ENCODE measurements at regions not wholly inside any gene's neighbourhood (a gene's known extent, or its start where the extent isn't known, plus 50 kb on each side); places are given as distances from the start of the nearest gene placed in this dataset.

DNA sequence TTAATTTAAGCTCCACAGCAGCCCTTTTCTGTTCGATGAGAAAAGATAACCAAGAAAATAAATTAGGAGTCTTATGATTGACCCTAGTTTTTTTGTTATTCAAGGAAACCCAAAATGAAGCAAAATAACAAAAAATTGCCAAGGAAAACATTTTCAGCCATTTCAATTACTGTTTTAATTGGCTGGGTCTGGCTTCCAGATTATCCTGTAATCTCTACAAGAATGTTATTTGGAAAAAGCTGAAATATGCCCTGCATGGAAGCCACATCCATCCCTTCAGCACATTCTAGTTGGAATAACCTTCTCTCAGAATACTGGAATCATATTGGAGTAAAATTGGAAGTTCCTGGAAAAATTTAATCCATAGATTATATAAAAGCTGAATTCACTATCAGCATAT is 191.1 kb upstream of the CCN2 start (continued):
- TF ChIP-seq RFX5 (IDR thresholded peaks at IDR 0.05; ENCODE audit: borderline replicate concordance, low read depth, low read length) (no peak), ASH2L (IDR thresholded peaks at IDR 0.05; ENCODE audit: low read length) (no peak), CTBP2 (IDR thresholded peaks at IDR 0.05; ENCODE audit: borderline replicate concordance, insufficient read depth, insufficient read length, low read length) (no peak), YY1 (IDR thresholded peaks at IDR 0.05; ENCODE audit: low read depth, low read length) (no peak), HDAC2 (IDR thresholded peaks at IDR 0.05; ENCODE audit: borderline replicate concordance in 1 of 2, low read depth in 2 of 2, low read length in 2 of 2) (no peak), SRF (IDR thresholded peaks at IDR 0.05; ENCODE audit: low read depth, low read length) (no peak), EZH2 (IDR thresholded peaks at IDR 0.05; ENCODE audit: low read depth, low read length, severe bottlenecking) (no peak), SIX5 (IDR thresholded peaks at IDR 0.05; ENCODE audit: low read depth, low read length) (no peak)
- TF ChIP-seq, protein P1, sequence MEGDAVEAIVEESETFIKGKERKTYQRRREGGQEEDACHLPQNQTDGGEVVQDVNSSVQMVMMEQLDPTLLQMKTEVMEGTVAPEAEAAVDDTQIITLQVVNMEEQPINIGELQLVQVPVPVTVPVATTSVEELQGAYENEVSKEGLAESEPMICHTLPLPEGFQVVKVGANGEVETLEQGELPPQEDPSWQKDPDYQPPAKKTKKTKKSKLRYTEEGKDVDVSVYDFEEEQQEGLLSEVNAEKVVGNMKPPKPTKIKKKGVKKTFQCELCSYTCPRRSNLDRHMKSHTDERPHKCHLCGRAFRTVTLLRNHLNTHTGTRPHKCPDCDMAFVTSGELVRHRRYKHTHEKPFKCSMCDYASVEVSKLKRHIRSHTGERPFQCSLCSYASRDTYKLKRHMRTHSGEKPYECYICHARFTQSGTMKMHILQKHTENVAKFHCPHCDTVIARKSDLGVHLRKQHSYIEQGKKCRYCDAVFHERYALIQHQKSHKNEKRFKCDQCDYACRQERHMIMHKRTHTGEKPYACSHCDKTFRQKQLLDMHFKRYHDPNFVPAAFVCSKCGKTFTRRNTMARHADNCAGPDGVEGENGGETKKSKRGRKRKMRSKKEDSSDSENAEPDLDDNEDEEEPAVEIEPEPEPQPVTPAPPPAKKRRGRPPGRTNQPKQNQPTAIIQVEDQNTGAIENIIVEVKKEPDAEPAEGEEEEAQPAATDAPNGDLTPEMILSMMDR (IDR thresholded peaks at IDR 0.05; ENCODE audit: control extremely low read depth in 1 of 3, insufficient read depth in 1 of 3, low read depth in 1 of 3, low read length in 3 of 3), result no peak
- TF ChIP-seq, protein P2, sequence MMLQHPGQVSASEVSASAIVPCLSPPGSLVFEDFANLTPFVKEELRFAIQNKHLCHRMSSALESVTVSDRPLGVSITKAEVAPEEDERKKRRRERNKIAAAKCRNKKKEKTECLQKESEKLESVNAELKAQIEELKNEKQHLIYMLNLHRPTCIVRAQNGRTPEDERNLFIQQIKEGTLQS (IDR thresholded peaks at IDR 0.05; ENCODE audit: insufficient read depth, low read depth, low read length), result no peak

Data from H1 (cell line).